ENCODE measurements at regions not wholly inside any gene's neighbourhood (a gene's known extent, or its start where the extent isn't known, plus 50 kb on each side); places are given as distances from the start of the nearest gene placed in this dataset.

- TF ChIP-seq POLR2A (IDR thresholded peaks at IDR 0.05; ENCODE audit: low read depth, low read length) (no peak), TAF1 (IDR thresholded peaks at IDR 0.05; ENCODE audit: low read depth, low read length) (no peak), POLR2AphosphoS5 (IDR thresholded peaks at IDR 0.05; ENCODE audit: low read depth, low read length) (no peak), SPI1 (IDR thresholded peaks at IDR 0.05; ENCODE audit: low read depth, low read length) (no peak), PAX5 (IDR thresholded peaks at IDR 0.05; ENCODE audit: insufficient read depth, low read length, severe bottlenecking) (no peak)
These were observed 99.1 kb upstream of the C2CD4B start for GRCh38 chr15:62264196-62264595.
